OCI-LY3 (cell line): ENCODE measurements at regions not wholly inside any gene's neighbourhood (a gene's known extent, or its start where the extent isn't known, plus 50 kb on each side); places are given as distances from the start of the nearest gene placed in this dataset.

Source experiments
- H2AFZ ChIP-seq: fragments of 200-600, 300-600 bp; shearing (Covaris generic); 2 replicates; pipeline ENCODE4 v1.6.0; 2014; ENCODE audit warnings: antibody characterized with exemption, low read depth, low read length
- H3K27ac ChIP-seq: fragments of 200-600, 300-600 bp; sonication (generic); 2 replicates; pipeline ENCODE4 v1.5.1; 2014; ENCODE audit warnings: mild to moderate bottlenecking, low read length, moderate library complexity, mixed read lengths
- H3K27me3 ChIP-seq: fragments of 200-600, 300-600 bp; sonication (generic); 2 replicates; pipeline ENCODE4 v1.6.1; 2014; ENCODE audit warnings: low read depth, low read length, mixed read lengths
- H3K36me3 ChIP-seq: fragments of 200-600, 300-600 bp; sonication (generic); replicated peaks from 2 replicates; pipeline ENCODE3; 2014; ENCODE audit warnings: low read depth, low read length, mixed read lengths
- H3K4me1 ChIP-seq: fragments of 300-600, 200-600 bp; sonication (generic); 2 replicates; pipeline ENCODE4 v1.6.1; 2014; ENCODE audit warnings: low read length, mixed read lengths
- H3K4me2 ChIP-seq: fragments of 200-600, 300-600 bp; sonication (generic); 2 replicates; pipeline ENCODE4 v1.6.1; 2014; ENCODE audit warnings: low read length, mixed read lengths
- H3K4me3 ChIP-seq: fragments of 300-600, 200-600 bp; sonication (generic); 2 replicates; pipeline ENCODE4 v1.5.1; 2014; ENCODE audit warnings: antibody characterized with exemption, mild to moderate bottlenecking, low read length, moderate library complexity
- H3K79me2 ChIP-seq: fragments of 300-600, 200-600 bp; shearing (Covaris generic); 2 replicates; pipeline ENCODE4 v1.6.1; 2014; ENCODE audit warnings: mild to moderate bottlenecking, low read length, mixed read lengths
- H3K9ac ChIP-seq: fragments of 300-600, 200-600 bp; shearing (Covaris generic); 2 replicates; pipeline ENCODE4 v1.6.0; 2014; ENCODE audit warnings: mild to moderate bottlenecking, low read length, moderate library complexity
- H3K9me3 ChIP-seq: fragments of 200-600, 300-600 bp; shearing (Covaris generic); 2 replicates; pipeline ENCODE4 v1.6.1; 2014; ENCODE audit warnings: low read length, mixed read lengths; ENCODE audit not compliant: insufficient read depth
- H4K20me1 ChIP-seq: fragments of 200-600, 300-600 bp; sonication (generic); 2 replicates; pipeline ENCODE4 v1.6.1; 2016; ENCODE audit warnings: low read length, mixed read lengths; ENCODE audit not compliant: insufficient read depth
- EZH2phosphoT487 ChIP-seq: fragments of 200-600 bp; shearing (Covaris generic); IDR thresholded peaks from 2 replicates; pipeline ENCODE4 v1.6.1; 2018; ENCODE audit warnings: antibody characterized with exemption, mixed run types, low read depth
- TF ChIP-seq, protein P1 (sequence below): fragments of 200-600, 300-600 bp; sonication (generic); IDR thresholded peaks from 2 replicates; pipeline ENCODE4 v1.5.1; 2014; ENCODE audit warnings: antibody characterized with exemption, low read length, low read depth

DNA sequence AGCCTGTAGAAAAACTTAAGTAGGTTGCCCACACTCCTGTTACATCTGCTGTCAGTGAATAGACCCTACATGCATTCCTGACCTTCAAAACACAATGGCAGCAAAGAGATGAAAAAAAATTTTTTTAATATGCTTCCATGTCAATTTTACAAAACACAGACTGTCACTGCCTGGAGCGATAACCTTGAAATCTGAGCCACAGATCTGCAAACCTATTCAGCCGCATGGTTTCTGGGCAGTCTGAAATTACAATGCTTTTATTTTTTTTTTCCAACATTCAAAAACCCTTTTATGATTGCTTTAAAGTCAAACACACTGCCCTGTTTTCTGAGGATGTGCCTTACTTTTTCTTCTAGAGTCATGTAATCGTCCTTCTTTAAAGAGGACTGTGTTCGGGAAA is 264.9 kb upstream of the PUDP start:
- no peaks in the 10 kb centered on the region for H3K36me3 ChIP-seq
- H3K27ac ChIP-seq: no peak overlapping the region

DNA sequence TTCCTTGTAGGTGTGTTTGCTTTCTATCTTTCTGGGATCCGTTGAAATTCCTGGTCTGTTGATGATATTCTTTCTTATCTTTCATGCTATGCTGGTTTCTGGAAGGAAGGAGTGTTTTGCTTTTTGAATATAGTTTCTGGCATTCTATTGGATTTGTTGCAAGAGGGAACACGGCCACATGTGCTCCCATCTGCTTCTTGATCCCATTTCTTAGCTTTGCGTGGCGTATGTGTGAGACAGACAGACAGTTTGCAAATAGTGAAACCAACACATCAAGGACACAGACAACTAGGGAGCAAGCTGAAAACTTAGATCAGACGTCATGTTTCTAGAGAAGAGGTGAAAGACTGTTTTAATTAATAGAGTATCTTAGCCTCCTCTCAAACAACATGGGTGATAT is 261.9 kb upstream of the PUDP start:
- no peak overlapping the region for H3K9ac ChIP-seq
- no peaks in the 10 kb centered on the region for H3K36me3 ChIP-seq
- H3K27ac ChIP-seq: no peak overlapping the region
- H3K4me2 ChIP-seq: no peak overlapping the region
- no peaks in the 10 kb centered on the region for H3K79me2 ChIP-seq
- H3K27me3 ChIP-seq: no peaks in the 10 kb centered on the region
- no peaks in the 10 kb centered on the region for H3K9me3 ChIP-seq
- H3K4me1 ChIP-seq: no peaks in the 10 kb centered on the region
- H2AFZ ChIP-seq: no peak overlapping the region
- H4K20me1 ChIP-seq: no peaks in the 10 kb centered on the region
- no peak for TF ChIP-seq EZH2phosphoT487
- TF ChIP-seq, protein P1, sequence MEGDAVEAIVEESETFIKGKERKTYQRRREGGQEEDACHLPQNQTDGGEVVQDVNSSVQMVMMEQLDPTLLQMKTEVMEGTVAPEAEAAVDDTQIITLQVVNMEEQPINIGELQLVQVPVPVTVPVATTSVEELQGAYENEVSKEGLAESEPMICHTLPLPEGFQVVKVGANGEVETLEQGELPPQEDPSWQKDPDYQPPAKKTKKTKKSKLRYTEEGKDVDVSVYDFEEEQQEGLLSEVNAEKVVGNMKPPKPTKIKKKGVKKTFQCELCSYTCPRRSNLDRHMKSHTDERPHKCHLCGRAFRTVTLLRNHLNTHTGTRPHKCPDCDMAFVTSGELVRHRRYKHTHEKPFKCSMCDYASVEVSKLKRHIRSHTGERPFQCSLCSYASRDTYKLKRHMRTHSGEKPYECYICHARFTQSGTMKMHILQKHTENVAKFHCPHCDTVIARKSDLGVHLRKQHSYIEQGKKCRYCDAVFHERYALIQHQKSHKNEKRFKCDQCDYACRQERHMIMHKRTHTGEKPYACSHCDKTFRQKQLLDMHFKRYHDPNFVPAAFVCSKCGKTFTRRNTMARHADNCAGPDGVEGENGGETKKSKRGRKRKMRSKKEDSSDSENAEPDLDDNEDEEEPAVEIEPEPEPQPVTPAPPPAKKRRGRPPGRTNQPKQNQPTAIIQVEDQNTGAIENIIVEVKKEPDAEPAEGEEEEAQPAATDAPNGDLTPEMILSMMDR: no peak
- no peak overlapping the region for H3K4me3 ChIP-seq

More for the DNA sequence above, 264.9 kb upstream of the PUDP start:
- Histone ChIP-seq H3K9ac (no peak overlapping the region), H4K20me1 (no peaks in the 10 kb centered on the region), H3K9me3 (no peaks in the 10 kb centered on the region), H3K4me3 (no peak overlapping the region), H3K27me3 (no peaks in the 10 kb centered on the region), H3K4me1 (no peaks in the 10 kb centered on the region), H3K4me2 (no peak overlapping the region), H2AFZ (no peak overlapping the region), H3K79me2 (no peaks in the 10 kb centered on the region)
- TF ChIP-seq, protein P1: no peak
- TF ChIP-seq EZH2phosphoT487: no peak

DNA sequence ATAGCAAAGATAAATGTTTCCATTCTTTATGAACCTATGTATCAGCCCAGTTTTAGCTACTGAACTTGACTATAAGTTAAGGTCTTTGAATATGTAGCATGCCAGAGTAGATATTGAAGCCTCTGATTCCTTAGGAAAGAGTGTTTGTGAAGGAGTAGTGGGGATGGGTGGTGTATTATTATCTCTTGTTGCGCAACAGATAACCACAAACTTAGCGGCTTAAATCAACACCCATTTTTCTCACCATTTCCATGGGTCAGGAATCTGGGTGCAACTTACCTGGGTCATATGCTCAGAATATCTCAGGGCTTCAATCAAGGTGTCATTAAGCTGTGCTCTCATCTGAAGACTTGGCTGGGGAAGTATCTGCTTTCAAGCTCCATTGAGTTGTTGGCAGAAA is 251.4 kb upstream of the PUDP start:
- Histone ChIP-seq H3K4me1 (no peaks in the 10 kb centered on the region), H4K20me1 (no peaks in the 10 kb centered on the region), H3K36me3 (no peaks in the 10 kb centered on the region), H3K4me3 (no peak overlapping the region), H3K27me3 (no peaks in the 10 kb centered on the region), H3K4me2 (no peak overlapping the region), H2AFZ (no peak overlapping the region), H3K27ac (no peak overlapping the region), H3K9me3 (no peaks in the 10 kb centered on the region), H3K79me2 (no peaks in the 10 kb centered on the region), H3K9ac (no peak overlapping the region)
- no peak for TF ChIP-seq EZH2phosphoT487
- TF ChIP-seq, protein P1: no peak

- no peaks in the 10 kb centered on the region for H4K20me1 ChIP-seq
- no peak overlapping the region for H3K9ac ChIP-seq
- H3K36me3 ChIP-seq: no peaks in the 10 kb centered on the region
- no peak overlapping the region for H2AFZ ChIP-seq
- no peaks in the 10 kb centered on the region for H3K9me3 ChIP-seq
- H3K27ac ChIP-seq: no peak overlapping the region
- H3K4me3 ChIP-seq: no peak overlapping the region
- H3K27me3 ChIP-seq: no peaks in the 10 kb centered on the region
- H3K4me2 ChIP-seq: no peak overlapping the region
- no peaks in the 10 kb centered on the region for H3K4me1 ChIP-seq
- TF ChIP-seq EZH2phosphoT487: no peak
- TF ChIP-seq, protein P1: no peak
- no peaks in the 10 kb centered on the region for H3K79me2 ChIP-seq
These were observed 242.5 kb upstream of the PUDP start for GRCh38 chrX:7390441-7390840.
